H1 (cell line): ENCODE measurements at regions not wholly inside any gene's neighbourhood (a gene's known extent, or its start where the extent isn't known, plus 50 kb on each side); places are given as distances from the start of the nearest gene placed in this dataset.

Experiments used
- CTCF ChIA-PET: fragments of 300-600 bp; sonication (Branson Sonifier 250); formaldehyde crosslinking; loops from one replicate; lab custom pipeline; 2021; ENCODE audit not compliant: partially characterized antibody; lab: Charles Lee
- POLR2A ChIA-PET: fragments of 300-600 bp; sonication (Branson Sonifier 250); formaldehyde crosslinking; loops from one replicate; lab custom pipeline; 2021; ENCODE audit warnings: inconsistent platforms; ENCODE audit not compliant: partially characterized antibody; lab: Charles Lee
- DNase-seq, 2 experiments: peaks; one replicate each; pipeline versions ENCODE4 v3.0.0 to v3.0.0-alpha.2; 2010 to 2022; ENCODE audit warnings: low spot score in 2 of 2, low read depth in 1 of 2, mixed read lengths in 1 of 2
- FAIRE-seq: peaks from 2 replicates; lab custom pipeline; 2011; peaks lifted over from hg19 to GRCh38; lab: Jason Lieb, UNC
- H2AFZ ChIP-seq: 2 replicates; pipeline ENCODE4 v1.8.1; 2012; ENCODE audit warnings: low read length, inconsistent platforms
- H2AK5ac ChIP-seq: 2 replicates; pipeline ENCODE4 v1.6.1; 2013; ENCODE audit warnings: low read depth, low read length
- H2BK120ac ChIP-seq: replicated peaks from 2 replicates; pipeline ENCODE3; 2013; ENCODE audit warnings: low read depth, low read length, inconsistent platforms
- H2BK12ac ChIP-seq: 2 replicates; pipeline ENCODE4 v1.6.1; 2013; ENCODE audit warnings: low read depth, low read length
- H2BK15ac ChIP-seq: 2 replicates; pipeline ENCODE4 v1.6.1; 2013; ENCODE audit warnings: low read length
- H2BK20ac ChIP-seq: 2 replicates; pipeline ENCODE4 v1.6.1; 2013; ENCODE audit warnings: low read length
- H2BK5ac ChIP-seq: 2 replicates; pipeline ENCODE4 v1.6.1; 2013; ENCODE audit warnings: low read depth, low read length
- H3K14ac ChIP-seq: 2 replicates; pipeline ENCODE4 v1.6.1; 2013; ENCODE audit warnings: inconsistent platforms; ENCODE audit not compliant: insufficient read length
- H3K18ac ChIP-seq: 2 replicates; pipeline ENCODE4 v1.6.1; 2013; ENCODE audit warnings: low read length; ENCODE audit errors: extremely low read depth
- H3K23ac ChIP-seq: 2 replicates; pipeline ENCODE4 v1.6.1; 2013; ENCODE audit warnings: inconsistent platforms; ENCODE audit not compliant: insufficient read length
- H3K23me2 ChIP-seq: 2 replicates; pipeline ENCODE4 v1.6.1; 2013; ENCODE audit warnings: low read depth, low read length
- H3K27ac ChIP-seq: 2 replicates; pipeline ENCODE4 v1.6.1; 2011; ENCODE audit warnings: low read depth, low read length, inconsistent platforms
- H3K27me3 ChIP-seq, 4 experiments: replicated peaks in 1 of 4; 1 replicate in 1 of 4; 2 replicates in 3 of 4; pipeline versions ENCODE4 v1.6.1 to v1.8.1; 2011 to 2013; ENCODE audit warnings: low read length in 3 of 4, mild to moderate bottlenecking in 3 of 4, inconsistent platforms in 2 of 4, mixed read lengths in 2 of 4, moderate library complexity in 1 of 4; ENCODE audit not compliant: control insufficient read depth in 3 of 4, insufficient read depth in 3 of 4; ENCODE audit errors: extremely low read depth in 1 of 4
- H3K36me3 ChIP-seq, 4 experiments: 2 replicates each; pipeline versions ENCODE4 v1.6.1 to v1.8.1; 2011 to 2013; ENCODE audit warnings: mild to moderate bottlenecking in 4 of 4, low read length in 3 of 4, moderate library complexity in 2 of 4, control low read depth in 1 of 4, inconsistent platforms in 1 of 4; ENCODE audit not compliant: insufficient read depth in 4 of 4, control insufficient read depth in 2 of 4
- H3K4ac ChIP-seq: replicated peaks from 2 replicates; pipeline ENCODE3; 2013; ENCODE audit warnings: low read length, low read depth, mixed read lengths, inconsistent platforms; ENCODE audit not compliant: insufficient read length
- H3K4me1 ChIP-seq, 4 experiments: replicated peaks in 1 of 4; 1 replicate in 1 of 4; 2 replicates in 3 of 4; pipeline versions ENCODE4 v1.6.1 to v1.8.1; 2011 to 2013; ENCODE audit warnings: low read length in 3 of 4, inconsistent platforms in 2 of 4, mixed read lengths in 1 of 4; ENCODE audit not compliant: insufficient read depth in 4 of 4, control insufficient read depth in 3 of 4
- H3K4me2 ChIP-seq, 2 experiments: 2 replicates each; pipeline versions ENCODE4 v1.6.1 to v1.8.1; 2011 to 2013; ENCODE audit warnings: low read depth in 2 of 2, low read length in 2 of 2, control low read depth in 1 of 2, inconsistent platforms in 1 of 2, mild to moderate bottlenecking in 1 of 2; ENCODE audit not compliant: insufficient read depth in 1 of 2
- H3K4me3 ChIP-seq, 4 experiments: fragments of 200-600, 300-600 bp in 1 of 4; sonication (generic), shearing (Covaris generic), sonication (Bioruptor Twin) in 1 of 4; 2 replicates each; pipeline versions ENCODE4 v1.5.1 to v1.8.1; 2011 to 2016; ENCODE audit warnings: low read length in 4 of 4, low read depth in 3 of 4, control low read depth in 2 of 4, inconsistent platforms in 2 of 4, mild to moderate bottlenecking in 2 of 4, mixed read lengths in 1 of 4, moderate library complexity in 1 of 4; ENCODE audit not compliant: insufficient read depth in 2 of 4; ENCODE audit errors: extremely low read depth in 1 of 4
- H3K56ac ChIP-seq: replicated peaks from 2 replicates; pipeline ENCODE3; 2013; ENCODE audit warnings: low read depth, mild to moderate bottlenecking, mixed read lengths, low read length, inconsistent platforms; ENCODE audit not compliant: insufficient read length
- H3K79me1 ChIP-seq: 2 replicates; pipeline ENCODE4 v1.6.1; 2013; ENCODE audit warnings: low read depth, low read length, control low read depth
- H3K79me2 ChIP-seq, 2 experiments: 2 replicates each; pipeline versions ENCODE4 v1.6.1 to v1.8.1; 2012 to 2013; ENCODE audit warnings: low read length in 2 of 2, mild to moderate bottlenecking in 2 of 2, inconsistent platforms in 1 of 2; ENCODE audit not compliant: insufficient read depth in 2 of 2, control insufficient read depth in 1 of 2
- H3K9ac ChIP-seq, 4 experiments: replicated peaks in 1 of 4; 1 replicate in 1 of 4; 2 replicates in 3 of 4; pipeline versions ENCODE4 v1.6.1 to v1.8.1; 2011 to 2013; ENCODE audit warnings: low read depth in 3 of 4, low read length in 3 of 4, control low read depth in 2 of 4, mild to moderate bottlenecking in 2 of 4, moderate library complexity in 2 of 4, inconsistent platforms in 1 of 4; ENCODE audit errors: extremely low read depth in 1 of 4
- H3K9me3 ChIP-seq, 2 experiments: 2 replicates each; pipeline versions ENCODE4 v1.6.1 to v1.8.1; 2012 to 2013; ENCODE audit warnings: mild to moderate bottlenecking in 2 of 2, moderate library complexity in 2 of 2, control low read depth in 1 of 2, inconsistent platforms in 1 of 2, low read depth in 1 of 2, low read length in 1 of 2, mixed read lengths in 1 of 2; ENCODE audit not compliant: insufficient read depth in 2 of 2
- H4K20me1 ChIP-seq, 2 experiments: replicated peaks in 1 of 2; 2 replicates each; pipeline versions ENCODE3 to v1.8.1; 2011 to 2013; ENCODE audit warnings: inconsistent platforms in 2 of 2, low read length in 2 of 2, mild to moderate bottlenecking in 1 of 2; ENCODE audit not compliant: insufficient read depth in 2 of 2, control insufficient read depth in 1 of 2
- H4K5ac ChIP-seq: 2 replicates; pipeline ENCODE4 v1.6.1; 2013; ENCODE audit warnings: low read length, low read depth, mixed read lengths, inconsistent platforms; ENCODE audit not compliant: insufficient read length
- H4K8ac ChIP-seq: 2 replicates; pipeline ENCODE4 v1.8.0; 2013; ENCODE audit warnings: mild to moderate bottlenecking, moderate library complexity, low read length, inconsistent platforms; ENCODE audit not compliant: insufficient read depth; ENCODE audit errors: extremely low read depth
- H4K91ac ChIP-seq: replicated peaks from 2 replicates; pipeline ENCODE3; 2013; ENCODE audit warnings: low read length, mixed read lengths, inconsistent platforms; ENCODE audit not compliant: insufficient read length
- CHD1 ChIP-seq: IDR thresholded peaks from 2 replicates; pipeline ENCODE4 v1.6.1; 2012; ENCODE audit warnings: low read depth, low read length, improper control_type of control experiment
- CHD2 ChIP-seq: IDR thresholded peaks from 2 replicates; pipeline ENCODE4 v1.6.1; 2012; ENCODE audit warnings: low read length, improper control_type of control experiment
- EP300 ChIP-seq, 2 experiments: IDR thresholded peaks; 1 replicate in 1 of 2; 2 replicates in 1 of 2; pipeline ENCODE4 v1.6.1; 2011 to 2012; ENCODE audit warnings: low read depth in 2 of 2, low read length in 2 of 2, mild to moderate bottlenecking in 2 of 2, borderline replicate concordance in 1 of 2, inconsistent platforms in 1 of 2, moderate library complexity in 1 of 2
- GTF2F1 ChIP-seq: IDR thresholded peaks from 2 replicates; pipeline ENCODE4 v1.6.1; 2012; ENCODE audit warnings: low read depth, low read length, improper control_type of control experiment, borderline replicate concordance
- JUN ChIP-seq: IDR thresholded peaks from 2 replicates; pipeline ENCODE4 v1.6.1; 2011; ENCODE audit warnings: low read depth, mild to moderate bottlenecking, improper control_type of control experiment, low read length
- NRF1 ChIP-seq: IDR thresholded peaks from 2 replicates; pipeline ENCODE4 v1.6.1; 2011; ENCODE audit warnings: mild to moderate bottlenecking, low read depth, low read length, improper control_type of control experiment
- POLR2AphosphoS5 ChIP-seq: IDR thresholded peaks from 2 replicates; pipeline ENCODE4 v1.6.1; 2011; ENCODE audit warnings: low read depth, low read length
- SAP30 ChIP-seq: fragments of 300-600 bp; sonication (generic); IDR thresholded peaks from 2 replicates; pipeline ENCODE4 v1.7.1; 2012; ENCODE audit warnings: low read length, moderate library complexity, mild to moderate bottlenecking, inconsistent platforms; ENCODE audit not compliant: insufficient read depth, insufficient replicate concordance
- SIN3A ChIP-seq, 2 experiments: IDR thresholded peaks in 1 of 2; conservative IDR thresholded peaks in 1 of 2; 2 replicates each; pipeline ENCODE4 v1.6.1; 2011 to 2012; ENCODE audit warnings: low read length in 2 of 2, improper control_type of control experiment in 1 of 2, low read depth in 1 of 2, mild to moderate bottlenecking in 1 of 2
- SIX5 ChIP-seq: IDR thresholded peaks from 2 replicates; pipeline ENCODE4 v1.6.1; 2011; ENCODE audit warnings: mild to moderate bottlenecking, low read depth, low read length
- SP1 ChIP-seq: IDR thresholded peaks from 2 replicates; pipeline ENCODE4 v1.6.1; 2011; ENCODE audit warnings: low read depth, low read length
- SP2 ChIP-seq: IDR thresholded peaks from 2 replicates; pipeline ENCODE4 v1.6.1; 2012; ENCODE audit warnings: mild to moderate bottlenecking, low read length, inconsistent platforms
- ZNF274 ChIP-seq: IDR thresholded peaks from 2 replicates; pipeline ENCODE4 v1.7.0; 2012; ENCODE audit warnings: low read length, borderline replicate concordance; ENCODE audit errors: extremely low read depth
- WGBS, 2 experiments: shearing (Covaris generic) in 1 of 2; methylation state at CpG; one replicate each; pipeline versions ENCODE4 v1.1.6 to v1.1.7; 2013 to 2015; ENCODE audit warnings: low lambda C conversion rate in 2 of 2, mixed read lengths in 2 of 2, inconsistent platforms in 1 of 2, low coverage in 1 of 2, missing lambda C conversion rate in 1 of 2; ENCODE audit not compliant: insufficient replicate concordance in 2 of 2, insufficient coverage in 1 of 2, insufficient read length in 1 of 2; ENCODE audit errors: extremely low coverage in 1 of 2, missing lambda C conversion rate in 1 of 2; 5-methylcytosine and 5-hydroxymethylcytosine counted together
- TF ChIP-seq, protein P1 (sequence below): IDR thresholded peaks from 2 replicates; pipeline ENCODE4 v1.6.1; 2011; ENCODE audit warnings: low read length, improper control_type of control experiment

DNA sequence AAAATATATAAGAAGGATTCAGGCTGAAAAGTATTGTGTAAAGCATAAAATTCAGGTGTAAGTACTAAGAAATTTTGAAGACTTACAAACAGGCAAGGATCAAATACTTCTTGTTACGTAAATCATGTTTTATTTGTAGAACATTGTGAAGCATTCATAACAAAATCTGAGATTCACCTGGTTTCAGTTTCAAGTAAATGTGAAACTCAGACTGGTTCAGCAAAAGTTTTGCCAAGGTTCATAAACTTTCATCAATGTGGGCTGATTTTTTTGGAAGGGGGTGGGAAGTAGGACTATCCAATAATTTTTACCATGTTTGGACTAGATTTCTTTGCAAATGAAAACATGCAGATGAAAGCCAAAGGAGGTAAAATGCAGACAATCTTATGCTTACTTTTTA lies 527.7 kb downstream of the ANKRD50 start:
- Histone ChIP-seq H2BK12ac (no peak overlapping the region), H3K9me3 (no peaks in the 10 kb centered on the region), H2BK5ac (no peak overlapping the region), H3K27me3 (no peaks in the 10 kb centered on the region), H3K36me3 (no peaks in the 10 kb centered on the region), H2AK5ac (no peak overlapping the region), H3K18ac (no peak overlapping the region), H3K9ac (no peak overlapping the region), H3K4me1 (peaks cover 0 to 2% (median 0%) of the 10 kb centered on the region in 4 experiments; a peak in 2 of 7 replicates), H2BK120ac (no peak overlapping the region), H2BK15ac (no peak overlapping the region), H3K4ac (no peak overlapping the region), H4K8ac (no peak overlapping the region), H2AFZ (no peak overlapping the region), H3K79me1 (no peaks in the 10 kb centered on the region), H3K23me2 (no peaks in the 10 kb centered on the region), H4K91ac (no peak overlapping the region), H2BK20ac (no peak overlapping the region), H3K4me2 (no peak overlapping the region), H4K20me1 (no peaks in the 10 kb centered on the region), H4K5ac (no peak overlapping the region), H3K27ac (no peak overlapping the region), H3K4me3 (no peak overlapping the region), H3K23ac (no peak overlapping the region), H3K56ac (no peak overlapping the region), H3K79me2 (no peaks in the 10 kb centered on the region), H3K14ac (no peak overlapping the region)
- 96% methylated on average over 1 of the region's 1 CpG; no CpG with 5 or more reads in 1 of the 2 experiments for WGBS, 2 experiments
- DNase-seq (no peak), FAIRE-seq (no peak)
- TF ChIP-seq NRF1: no peak
- TF ChIP-seq SIX5: no peak
- TF ChIP-seq SP1: no peak
- TF ChIP-seq EP300 (IDR thresholded peaks at IDR 0.05; ENCODE audit: borderline replicate concordance in 1 of 2, low read depth in 2 of 2, low read length in 2 of 2): no peak
- TF ChIP-seq, protein P1, sequence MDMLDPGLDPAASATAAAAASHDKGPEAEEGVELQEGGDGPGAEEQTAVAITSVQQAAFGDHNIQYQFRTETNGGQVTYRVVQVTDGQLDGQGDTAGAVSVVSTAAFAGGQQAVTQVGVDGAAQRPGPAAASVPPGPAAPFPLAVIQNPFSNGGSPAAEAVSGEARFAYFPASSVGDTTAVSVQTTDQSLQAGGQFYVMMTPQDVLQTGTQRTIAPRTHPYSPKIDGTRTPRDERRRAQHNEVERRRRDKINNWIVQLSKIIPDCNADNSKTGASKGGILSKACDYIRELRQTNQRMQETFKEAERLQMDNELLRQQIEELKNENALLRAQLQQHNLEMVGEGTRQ: no peak
- no peak for TF ChIP-seq SAP30
- no peak for TF ChIP-seq ZNF274
- TF ChIP-seq CHD1: no peak
- no peak for TF ChIP-seq SP2
- no peak for TF ChIP-seq SIN3A (conservative IDR thresholded peaks at IDR 0.05 in 1 of 2, IDR thresholded peaks at IDR 0.05 in 1 of 2; ENCODE audit: low read depth in 1 of 2, low read length in 2 of 2)
- no peak for TF ChIP-seq POLR2AphosphoS5
- TF ChIP-seq JUN: no peak
- no peak for TF ChIP-seq CHD2
- TF ChIP-seq GTF2F1: no peak
- POLR2A ChIA-PET: no interaction called here
- CTCF ChIA-PET: no interaction called here
